WTC11 (cell line): ENCODE measurements at regions not wholly inside any gene's neighbourhood (a gene's known extent, or its start where the extent isn't known, plus 50 kb on each side); places are given as distances from the start of the nearest gene placed in this dataset.

Experiments used
- ATAC-seq: fragments of 200-7000 bp; cut with Tn5 transposase; 2 replicates; pipeline ENCODE4 v1.10.0; 2021; ENCODE audit warnings: mild to moderate bottlenecking, moderate library complexity
- CTCF ChIA-PET: fragments of 300-600 bp; sonication (Branson Sonifier 250); formaldehyde crosslinking; loops from one replicate; lab custom pipeline; 2021; ENCODE audit warnings: antibody characterized with exemption; lab: Charles Lee
- POLR2A ChIA-PET: fragments of 350-600 bp; sonication (Branson Sonifier 250); formaldehyde crosslinking; loops from one replicate; lab custom pipeline; 2021; ENCODE audit warnings: antibody characterized with exemption; lab: Charles Lee
- DNase-seq: peaks from one replicate; pipeline ENCODE4 v3.0.0; 2021; ENCODE audit warnings: low spot score
- H3K27ac Mint-ChIP-seq: 2 replicates; pipeline ENCODE4 v1.8.0; 2021; ENCODE audit warnings: mixed read lengths
- H3K27me3 Mint-ChIP-seq: 2 replicates; pipeline ENCODE4 v1.8.0; 2021; ENCODE audit warnings: low read depth, mild to moderate bottlenecking, moderate library complexity, mixed read lengths
- H3K36me3 Mint-ChIP-seq: 2 replicates; pipeline ENCODE4 v1.8.0; 2021; ENCODE audit warnings: mixed read lengths
- H3K4me1 Mint-ChIP-seq: 2 replicates; pipeline ENCODE4 v1.8.0; 2022; ENCODE audit warnings: mixed read lengths
- H3K4me3 Mint-ChIP-seq: 2 replicates; pipeline ENCODE4 v1.8.0; 2021; ENCODE audit warnings: mild to moderate bottlenecking, moderate library complexity, mixed read lengths
- H3K9me3 Mint-ChIP-seq: 2 replicates; pipeline ENCODE4 v1.8.0; 2021; ENCODE audit warnings: mixed read lengths
- ETV6 ChIP-seq: sonication (generic); formaldehyde crosslinking; IDR thresholded peaks from 2 replicates; pipeline ENCODE4 v1.8.1; 2022; ENCODE audit warnings: mild to moderate bottlenecking, missing genetic modification reagents
- FOXJ3 ChIP-seq: sonication (generic); formaldehyde crosslinking; IDR thresholded peaks from 2 replicates; pipeline ENCODE4 v1.9.0; 2021; ENCODE audit warnings: missing genetic modification reagents, mild to moderate bottlenecking, borderline replicate concordance
- FOXP1 ChIP-seq: sonication (generic); formaldehyde crosslinking; IDR thresholded peaks from 2 replicates; pipeline ENCODE4 v1.8.0; 2022; ENCODE audit warnings: missing genetic modification reagents, mild to moderate bottlenecking, moderate library complexity, borderline replicate concordance
- GABPB1 ChIP-seq: sonication (generic); formaldehyde crosslinking; IDR thresholded peaks from 2 replicates; pipeline ENCODE4 v1.8.1; 2023; ENCODE audit warnings: mild to moderate bottlenecking, missing genetic modification reagents
- GRHL2 ChIP-seq: fragments of 250-450 bp; sonication (Bioruptor Pico); IDR thresholded peaks from 2 replicates; pipeline ENCODE4 v1.8.0; 2022; ENCODE audit warnings: mild to moderate bottlenecking, moderate library complexity; ENCODE audit not compliant: insufficient replicate concordance, severe bottlenecking
- KAT7 ChIP-seq: sonication (generic); formaldehyde crosslinking; IDR thresholded peaks from 2 replicates; pipeline ENCODE4 v1.8.1; 2023; ENCODE audit warnings: missing genetic modification reagents, mild to moderate bottlenecking, borderline replicate concordance
- RELA ChIP-seq: sonication (generic); formaldehyde crosslinking; IDR thresholded peaks from 2 replicates; pipeline ENCODE4 v1.8.1; 2022; ENCODE audit warnings: missing genetic modification reagents, mild to moderate bottlenecking, borderline replicate concordance
- TEAD1 ChIP-seq: sonication (generic); formaldehyde crosslinking; IDR thresholded peaks from 2 replicates; pipeline ENCODE4 v1.8.0; 2022; ENCODE audit warnings: mild to moderate bottlenecking, missing genetic modification reagents
- ZNF138 ChIP-seq: sonication (generic); formaldehyde crosslinking; conservative IDR thresholded peaks from 2 replicates; pipeline ENCODE4 v1.8.1; 2022; ENCODE audit warnings: mild to moderate bottlenecking, moderate library complexity, missing genetic modification reagents
- TF ChIP-seq, protein P1 (sequence below): sonication (generic); formaldehyde crosslinking; IDR thresholded peaks from 2 replicates; pipeline ENCODE4 v1.8.0; 2022; ENCODE audit warnings: mild to moderate bottlenecking, missing genetic modification reagents
- TF ChIP-seq, protein P2 (sequence below): sonication (generic); formaldehyde crosslinking; IDR thresholded peaks from 2 replicates; pipeline ENCODE4 v1.8.1; 2022; ENCODE audit warnings: missing genetic modification reagents, borderline replicate concordance
- TF ChIP-seq, protein P3 (sequence below): sonication (generic); formaldehyde crosslinking; IDR thresholded peaks from 2 replicates; pipeline ENCODE4 v1.8.1; 2023; ENCODE audit warnings: mild to moderate bottlenecking, moderate library complexity, missing genetic modification reagents
- TF ChIP-seq, protein P4 (sequence below): sonication (generic); formaldehyde crosslinking; IDR thresholded peaks from 2 replicates; pipeline ENCODE4 v1.8.0; 2022; ENCODE audit warnings: mild to moderate bottlenecking, missing genetic modification reagents
- TF ChIP-seq, protein P5 (sequence below): fragments of 200-600 bp; IDR thresholded peaks from 2 replicates; pipeline ENCODE4 v1.8.0; 2022; ENCODE audit warnings: antibody characterized with exemption
- TF ChIP-seq, protein P6 (sequence below): fragments of 250-450 bp; sonication (Bioruptor Pico); IDR thresholded peaks from 2 replicates; pipeline ENCODE4 v1.9.0; 2021; ENCODE audit warnings: mild to moderate bottlenecking, borderline replicate concordance
- TF ChIP-seq, protein P7 (sequence below): fragments of 250-450 bp; sonication (Bioruptor Pico); IDR thresholded peaks from 2 replicates; pipeline ENCODE4 v1.9.0; 2021; ENCODE audit warnings: mild to moderate bottlenecking
- TF ChIP-seq, protein P8 (sequence below): sonication (generic); formaldehyde crosslinking; IDR thresholded peaks from 2 replicates; pipeline ENCODE4 v1.8.1; 2023; ENCODE audit warnings: mild to moderate bottlenecking, missing genetic modification reagents, borderline replicate concordance

DNA sequence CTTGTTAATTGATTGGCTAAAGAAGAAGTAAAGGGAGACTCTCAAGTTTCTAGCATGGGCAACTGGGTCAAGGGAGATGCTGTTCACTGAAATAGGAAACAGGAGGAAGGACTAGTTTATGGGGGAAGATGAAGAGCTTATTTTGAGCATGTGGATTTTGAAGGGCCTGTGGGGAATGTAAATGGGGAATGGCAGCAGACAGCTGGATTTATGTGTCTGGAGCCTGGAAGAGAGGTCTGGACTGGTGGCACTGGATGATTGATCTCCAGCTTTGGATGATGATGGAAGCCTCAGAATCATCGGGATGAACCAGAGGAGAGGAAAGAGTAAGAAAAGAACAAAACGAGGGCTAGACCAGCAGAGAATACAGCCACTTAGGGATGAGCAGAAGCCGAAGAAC, 54.9 kb upstream of the ENAH start:
- H3K36me3 Mint-ChIP-seq: no peaks in the 10 kb centered on the region
- TF ChIP-seq KAT7 (CRISPR knock-in tag) (no peak), ETV6 (CRISPR knock-in tag) (no peak), TEAD1 (CRISPR knock-in tag) (no peak), ZNF138 (CRISPR knock-in tag) (no peak), RELA (CRISPR knock-in tag) (no peak), FOXJ3 (CRISPR knock-in tag) (no peak), FOXP1 (no peak)
- TF ChIP-seq, protein P1, sequence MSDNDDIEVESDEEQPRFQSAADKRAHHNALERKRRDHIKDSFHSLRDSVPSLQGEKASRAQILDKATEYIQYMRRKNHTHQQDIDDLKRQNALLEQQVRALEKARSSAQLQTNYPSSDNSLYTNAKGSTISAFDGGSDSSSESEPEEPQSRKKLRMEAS: no peak
- H3K4me3 Mint-ChIP-seq: no peak overlapping the region

DNA sequence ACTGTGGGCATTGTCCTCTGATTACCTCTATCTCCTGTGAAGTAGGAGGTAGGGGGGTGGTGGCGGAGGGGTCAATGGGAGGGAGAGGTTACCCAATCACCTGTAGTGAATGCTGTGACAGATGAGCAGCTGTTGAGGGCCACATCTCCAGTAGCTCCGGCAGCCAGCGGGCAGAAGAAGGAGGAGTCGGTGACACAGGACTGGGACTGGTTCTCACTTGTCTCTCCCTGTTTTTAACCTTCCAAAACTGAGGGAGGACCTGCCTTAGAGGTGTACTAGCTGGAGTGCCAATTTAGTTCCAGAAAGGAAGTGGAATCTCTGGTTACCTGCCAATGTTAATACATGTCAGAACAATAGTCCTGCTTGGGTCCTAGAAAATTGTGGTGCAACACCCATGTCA, 56.2 kb upstream of the ENAH start:
- H3K4me1 Mint-ChIP-seq: peaks cover 9% of the 10 kb centered on the region
- no peaks in the 10 kb centered on the region for H3K9me3 Mint-ChIP-seq
- no peaks in the 10 kb centered on the region; the same call in 1 of the 2 replicates for H3K27me3 Mint-ChIP-seq
- POLR2A ChIA-PET: interaction anchor here (0.6 kb wide), 1 partner anchor 264 kb away, joined by 4 read pairs; no protein-coding TSS in a partner anchor
- H3K27ac Mint-ChIP-seq: no peak overlapping the region
- no peak overlapping the region for H3K4me3 Mint-ChIP-seq
- H3K36me3 Mint-ChIP-seq: no peaks in the 10 kb centered on the region
- ATAC-seq (no peak), DNase-seq (no peak)
- CTCF ChIA-PET: interaction anchor here (1.0 kb wide), 1 partner anchor 62 kb away, joined by 3 read pairs; no protein-coding TSS in a partner anchor
- TF ChIP-seq, protein P2, sequence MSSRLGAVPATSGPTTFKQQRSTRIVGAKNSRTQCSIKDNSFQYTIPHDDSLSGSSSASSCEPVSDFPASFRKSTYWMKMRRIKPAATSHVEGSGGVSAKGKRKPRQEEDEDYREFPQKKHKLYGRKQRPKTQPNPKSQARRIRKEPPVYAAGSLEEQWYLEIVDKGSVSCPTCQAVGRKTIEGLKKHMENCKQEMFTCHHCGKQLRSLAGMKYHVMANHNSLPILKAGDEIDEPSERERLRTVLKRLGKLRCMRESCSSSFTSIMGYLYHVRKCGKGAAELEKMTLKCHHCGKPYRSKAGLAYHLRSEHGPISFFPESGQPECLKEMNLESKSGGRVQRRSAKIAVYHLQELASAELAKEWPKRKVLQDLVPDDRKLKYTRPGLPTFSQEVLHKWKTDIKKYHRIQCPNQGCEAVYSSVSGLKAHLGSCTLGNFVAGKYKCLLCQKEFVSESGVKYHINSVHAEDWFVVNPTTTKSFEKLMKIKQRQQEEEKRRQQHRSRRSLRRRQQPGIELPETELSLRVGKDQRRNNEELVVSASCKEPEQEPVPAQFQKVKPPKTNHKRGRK (CRISPR knock-in tag): no peak
- TF ChIP-seq GRHL2: no peak
- TF ChIP-seq, protein P3, sequence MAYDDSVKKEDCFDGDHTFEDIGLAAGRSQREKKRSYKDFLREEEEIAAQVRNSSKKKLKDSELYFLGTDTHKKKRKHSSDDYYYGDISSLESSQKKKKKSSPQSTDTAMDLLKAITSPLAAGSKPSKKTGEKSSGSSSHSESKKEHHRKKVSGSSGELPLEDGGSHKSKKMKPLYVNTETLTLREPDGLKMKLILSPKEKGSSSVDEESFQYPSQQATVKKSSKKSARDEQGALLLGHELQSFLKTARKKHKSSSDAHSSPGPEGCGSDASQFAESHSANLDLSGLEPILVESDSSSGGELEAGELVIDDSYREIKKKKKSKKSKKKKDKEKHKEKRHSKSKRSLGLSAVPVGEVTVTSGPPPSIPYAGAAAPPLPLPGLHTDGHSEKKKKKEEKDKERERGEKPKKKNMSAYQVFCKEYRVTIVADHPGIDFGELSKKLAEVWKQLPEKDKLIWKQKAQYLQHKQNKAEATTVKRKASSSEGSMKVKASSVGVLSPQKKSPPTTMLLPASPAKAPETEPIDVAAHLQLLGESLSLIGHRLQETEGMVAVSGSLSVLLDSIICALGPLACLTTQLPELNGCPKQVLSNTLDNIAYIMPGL (CRISPR knock-in tag): no peak
- TF ChIP-seq, protein P4, sequence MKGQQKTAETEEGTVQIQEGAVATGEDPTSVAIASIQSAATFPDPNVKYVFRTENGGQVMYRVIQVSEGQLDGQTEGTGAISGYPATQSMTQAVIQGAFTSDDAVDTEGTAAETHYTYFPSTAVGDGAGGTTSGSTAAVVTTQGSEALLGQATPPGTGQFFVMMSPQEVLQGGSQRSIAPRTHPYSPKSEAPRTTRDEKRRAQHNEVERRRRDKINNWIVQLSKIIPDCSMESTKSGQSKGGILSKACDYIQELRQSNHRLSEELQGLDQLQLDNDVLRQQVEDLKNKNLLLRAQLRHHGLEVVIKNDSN (CRISPR knock-in tag): no peak
- TF ChIP-seq, protein P5, sequence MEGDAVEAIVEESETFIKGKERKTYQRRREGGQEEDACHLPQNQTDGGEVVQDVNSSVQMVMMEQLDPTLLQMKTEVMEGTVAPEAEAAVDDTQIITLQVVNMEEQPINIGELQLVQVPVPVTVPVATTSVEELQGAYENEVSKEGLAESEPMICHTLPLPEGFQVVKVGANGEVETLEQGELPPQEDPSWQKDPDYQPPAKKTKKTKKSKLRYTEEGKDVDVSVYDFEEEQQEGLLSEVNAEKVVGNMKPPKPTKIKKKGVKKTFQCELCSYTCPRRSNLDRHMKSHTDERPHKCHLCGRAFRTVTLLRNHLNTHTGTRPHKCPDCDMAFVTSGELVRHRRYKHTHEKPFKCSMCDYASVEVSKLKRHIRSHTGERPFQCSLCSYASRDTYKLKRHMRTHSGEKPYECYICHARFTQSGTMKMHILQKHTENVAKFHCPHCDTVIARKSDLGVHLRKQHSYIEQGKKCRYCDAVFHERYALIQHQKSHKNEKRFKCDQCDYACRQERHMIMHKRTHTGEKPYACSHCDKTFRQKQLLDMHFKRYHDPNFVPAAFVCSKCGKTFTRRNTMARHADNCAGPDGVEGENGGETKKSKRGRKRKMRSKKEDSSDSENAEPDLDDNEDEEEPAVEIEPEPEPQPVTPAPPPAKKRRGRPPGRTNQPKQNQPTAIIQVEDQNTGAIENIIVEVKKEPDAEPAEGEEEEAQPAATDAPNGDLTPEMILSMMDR: no peak
- no peak for TF ChIP-seq ZNF138 (CRISPR knock-in tag)
- TF ChIP-seq, protein P6, sequence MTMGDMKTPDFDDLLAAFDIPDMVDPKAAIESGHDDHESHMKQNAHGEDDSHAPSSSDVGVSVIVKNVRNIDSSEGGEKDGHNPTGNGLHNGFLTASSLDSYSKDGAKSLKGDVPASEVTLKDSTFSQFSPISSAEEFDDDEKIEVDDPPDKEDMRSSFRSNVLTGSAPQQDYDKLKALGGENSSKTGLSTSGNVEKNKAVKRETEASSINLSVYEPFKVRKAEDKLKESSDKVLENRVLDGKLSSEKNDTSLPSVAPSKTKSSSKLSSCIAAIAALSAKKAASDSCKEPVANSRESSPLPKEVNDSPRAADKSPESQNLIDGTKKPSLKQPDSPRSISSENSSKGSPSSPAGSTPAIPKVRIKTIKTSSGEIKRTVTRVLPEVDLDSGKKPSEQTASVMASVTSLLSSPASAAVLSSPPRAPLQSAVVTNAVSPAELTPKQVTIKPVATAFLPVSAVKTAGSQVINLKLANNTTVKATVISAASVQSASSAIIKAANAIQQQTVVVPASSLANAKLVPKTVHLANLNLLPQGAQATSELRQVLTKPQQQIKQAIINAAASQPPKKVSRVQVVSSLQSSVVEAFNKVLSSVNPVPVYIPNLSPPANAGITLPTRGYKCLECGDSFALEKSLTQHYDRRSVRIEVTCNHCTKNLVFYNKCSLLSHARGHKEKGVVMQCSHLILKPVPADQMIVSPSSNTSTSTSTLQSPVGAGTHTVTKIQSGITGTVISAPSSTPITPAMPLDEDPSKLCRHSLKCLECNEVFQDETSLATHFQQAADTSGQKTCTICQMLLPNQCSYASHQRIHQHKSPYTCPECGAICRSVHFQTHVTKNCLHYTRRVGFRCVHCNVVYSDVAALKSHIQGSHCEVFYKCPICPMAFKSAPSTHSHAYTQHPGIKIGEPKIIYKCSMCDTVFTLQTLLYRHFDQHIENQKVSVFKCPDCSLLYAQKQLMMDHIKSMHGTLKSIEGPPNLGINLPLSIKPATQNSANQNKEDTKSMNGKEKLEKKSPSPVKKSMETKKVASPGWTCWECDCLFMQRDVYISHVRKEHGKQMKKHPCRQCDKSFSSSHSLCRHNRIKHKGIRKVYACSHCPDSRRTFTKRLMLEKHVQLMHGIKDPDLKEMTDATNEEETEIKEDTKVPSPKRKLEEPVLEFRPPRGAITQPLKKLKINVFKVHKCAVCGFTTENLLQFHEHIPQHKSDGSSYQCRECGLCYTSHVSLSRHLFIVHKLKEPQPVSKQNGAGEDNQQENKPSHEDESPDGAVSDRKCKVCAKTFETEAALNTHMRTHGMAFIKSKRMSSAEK (CRISPR knock-in tag): no peak
- no peak for TF ChIP-seq GABPB1 (CRISPR knock-in tag)
- TF ChIP-seq, protein P7, sequence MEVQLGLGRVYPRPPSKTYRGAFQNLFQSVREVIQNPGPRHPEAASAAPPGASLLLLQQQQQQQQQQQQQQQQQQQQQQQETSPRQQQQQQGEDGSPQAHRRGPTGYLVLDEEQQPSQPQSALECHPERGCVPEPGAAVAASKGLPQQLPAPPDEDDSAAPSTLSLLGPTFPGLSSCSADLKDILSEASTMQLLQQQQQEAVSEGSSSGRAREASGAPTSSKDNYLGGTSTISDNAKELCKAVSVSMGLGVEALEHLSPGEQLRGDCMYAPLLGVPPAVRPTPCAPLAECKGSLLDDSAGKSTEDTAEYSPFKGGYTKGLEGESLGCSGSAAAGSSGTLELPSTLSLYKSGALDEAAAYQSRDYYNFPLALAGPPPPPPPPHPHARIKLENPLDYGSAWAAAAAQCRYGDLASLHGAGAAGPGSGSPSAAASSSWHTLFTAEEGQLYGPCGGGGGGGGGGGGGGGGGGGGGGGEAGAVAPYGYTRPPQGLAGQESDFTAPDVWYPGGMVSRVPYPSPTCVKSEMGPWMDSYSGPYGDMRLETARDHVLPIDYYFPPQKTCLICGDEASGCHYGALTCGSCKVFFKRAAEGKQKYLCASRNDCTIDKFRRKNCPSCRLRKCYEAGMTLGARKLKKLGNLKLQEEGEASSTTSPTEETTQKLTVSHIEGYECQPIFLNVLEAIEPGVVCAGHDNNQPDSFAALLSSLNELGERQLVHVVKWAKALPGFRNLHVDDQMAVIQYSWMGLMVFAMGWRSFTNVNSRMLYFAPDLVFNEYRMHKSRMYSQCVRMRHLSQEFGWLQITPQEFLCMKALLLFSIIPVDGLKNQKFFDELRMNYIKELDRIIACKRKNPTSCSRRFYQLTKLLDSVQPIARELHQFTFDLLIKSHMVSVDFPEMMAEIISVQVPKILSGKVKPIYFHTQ (CRISPR knock-in tag): no peak
- TF ChIP-seq, protein P8, sequence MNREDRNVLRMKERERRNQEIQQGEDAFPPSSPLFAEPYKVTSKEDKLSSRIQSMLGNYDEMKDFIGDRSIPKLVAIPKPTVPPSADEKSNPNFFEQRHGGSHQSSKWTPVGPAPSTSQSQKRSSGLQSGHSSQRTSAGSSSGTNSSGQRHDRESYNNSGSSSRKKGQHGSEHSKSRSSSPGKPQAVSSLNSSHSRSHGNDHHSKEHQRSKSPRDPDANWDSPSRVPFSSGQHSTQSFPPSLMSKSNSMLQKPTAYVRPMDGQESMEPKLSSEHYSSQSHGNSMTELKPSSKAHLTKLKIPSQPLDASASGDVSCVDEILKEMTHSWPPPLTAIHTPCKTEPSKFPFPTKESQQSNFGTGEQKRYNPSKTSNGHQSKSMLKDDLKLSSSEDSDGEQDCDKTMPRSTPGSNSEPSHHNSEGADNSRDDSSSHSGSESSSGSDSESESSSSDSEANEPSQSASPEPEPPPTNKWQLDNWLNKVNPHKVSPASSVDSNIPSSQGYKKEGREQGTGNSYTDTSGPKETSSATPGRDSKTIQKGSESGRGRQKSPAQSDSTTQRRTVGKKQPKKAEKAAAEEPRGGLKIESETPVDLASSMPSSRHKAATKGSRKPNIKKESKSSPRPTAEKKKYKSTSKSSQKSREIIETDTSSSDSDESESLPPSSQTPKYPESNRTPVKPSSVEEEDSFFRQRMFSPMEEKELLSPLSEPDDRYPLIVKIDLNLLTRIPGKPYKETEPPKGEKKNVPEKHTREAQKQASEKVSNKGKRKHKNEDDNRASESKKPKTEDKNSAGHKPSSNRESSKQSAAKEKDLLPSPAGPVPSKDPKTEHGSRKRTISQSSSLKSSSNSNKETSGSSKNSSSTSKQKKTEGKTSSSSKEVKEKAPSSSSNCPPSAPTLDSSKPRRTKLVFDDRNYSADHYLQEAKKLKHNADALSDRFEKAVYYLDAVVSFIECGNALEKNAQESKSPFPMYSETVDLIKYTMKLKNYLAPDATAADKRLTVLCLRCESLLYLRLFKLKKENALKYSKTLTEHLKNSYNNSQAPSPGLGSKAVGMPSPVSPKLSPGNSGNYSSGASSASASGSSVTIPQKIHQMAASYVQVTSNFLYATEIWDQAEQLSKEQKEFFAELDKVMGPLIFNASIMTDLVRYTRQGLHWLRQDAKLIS (CRISPR knock-in tag): no peak

More for the DNA sequence above, 54.9 kb upstream of the ENAH start:
- Mint-ChIP-seq H3K27me3 (no peaks in the 10 kb centered on the region; the same call in 1 of the 2 replicates), H3K4me1 (peaks cover 9% of the 10 kb centered on the region), H3K9me3 (no peaks in the 10 kb centered on the region), H3K27ac (no peak overlapping the region)
- CTCF ChIA-PET: no interaction called here
- ATAC-seq (no peak), DNase-seq (no peak)
- POLR2A ChIA-PET: interaction anchor here (0.5 to 1.0 kb wide), 3 partner anchors 13 to 134 kb away, joined by 3 read pairs; no protein-coding TSS in a partner anchor
